ENCODE measurements at regions not wholly inside any gene's neighbourhood (a gene's known extent, or its start where the extent isn't known, plus 50 kb on each side); places are given as distances from the start of the nearest gene placed in this dataset.

DNA sequence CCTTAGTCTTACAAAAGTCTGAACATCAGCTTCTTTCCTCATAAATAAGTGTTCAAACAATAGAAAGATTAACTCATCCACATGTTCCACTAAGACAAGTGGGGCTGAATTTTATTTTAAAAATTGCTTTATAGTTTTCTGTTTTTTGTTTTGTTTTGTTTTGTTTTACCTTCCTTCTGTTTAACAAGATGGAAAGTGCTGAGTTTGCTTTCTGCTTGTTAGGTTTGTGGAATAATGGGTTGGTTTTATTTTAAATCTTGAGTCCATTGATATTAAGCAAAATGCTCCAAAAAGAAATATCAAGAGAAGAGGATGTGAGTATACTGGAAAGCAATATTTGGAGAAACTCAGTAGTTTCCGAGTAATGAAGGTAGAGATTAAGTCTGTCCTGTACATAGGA, 458.7 kb downstream of the FAT4 start:
- TF ChIP-seq POLR2AphosphoS5 (IDR thresholded peaks at IDR 0.05) (no peak), POLR2A (IDR thresholded peaks at IDR 0.05) (no peak), EP300 (IDR thresholded peaks at IDR 0.05) (no peak)
- TF ChIP-seq, protein P1, sequence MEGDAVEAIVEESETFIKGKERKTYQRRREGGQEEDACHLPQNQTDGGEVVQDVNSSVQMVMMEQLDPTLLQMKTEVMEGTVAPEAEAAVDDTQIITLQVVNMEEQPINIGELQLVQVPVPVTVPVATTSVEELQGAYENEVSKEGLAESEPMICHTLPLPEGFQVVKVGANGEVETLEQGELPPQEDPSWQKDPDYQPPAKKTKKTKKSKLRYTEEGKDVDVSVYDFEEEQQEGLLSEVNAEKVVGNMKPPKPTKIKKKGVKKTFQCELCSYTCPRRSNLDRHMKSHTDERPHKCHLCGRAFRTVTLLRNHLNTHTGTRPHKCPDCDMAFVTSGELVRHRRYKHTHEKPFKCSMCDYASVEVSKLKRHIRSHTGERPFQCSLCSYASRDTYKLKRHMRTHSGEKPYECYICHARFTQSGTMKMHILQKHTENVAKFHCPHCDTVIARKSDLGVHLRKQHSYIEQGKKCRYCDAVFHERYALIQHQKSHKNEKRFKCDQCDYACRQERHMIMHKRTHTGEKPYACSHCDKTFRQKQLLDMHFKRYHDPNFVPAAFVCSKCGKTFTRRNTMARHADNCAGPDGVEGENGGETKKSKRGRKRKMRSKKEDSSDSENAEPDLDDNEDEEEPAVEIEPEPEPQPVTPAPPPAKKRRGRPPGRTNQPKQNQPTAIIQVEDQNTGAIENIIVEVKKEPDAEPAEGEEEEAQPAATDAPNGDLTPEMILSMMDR (IDR thresholded peaks at IDR 0.05), result no peak

DNA sequence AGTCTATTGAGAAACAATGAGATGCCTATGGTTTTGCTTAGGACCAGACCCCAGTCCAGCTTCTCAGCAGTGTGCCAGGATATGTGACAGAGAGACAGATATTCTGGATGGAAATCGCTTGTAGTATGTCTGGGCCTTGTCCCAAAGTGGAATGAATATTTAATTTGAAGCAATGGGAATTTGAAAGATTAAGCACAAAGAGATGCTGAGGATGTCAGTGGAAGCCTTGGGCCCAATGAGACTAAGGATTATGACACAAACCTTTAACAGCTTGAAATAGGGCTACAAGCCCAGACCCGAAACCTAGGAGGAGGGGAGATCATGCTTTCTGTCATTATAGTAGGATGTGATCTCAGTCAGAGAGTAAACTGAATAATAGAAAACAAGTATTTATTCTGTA, 459.2 kb downstream of the FAT4 start:
- WGBS, result 90% methylated on average over 2 of the region's 2 CpGs
- no peak for DNase-seq (ENCODE audit: low spot score in 2 of 2)
- H3K27ac ChIP-seq, result no peak overlapping the region
- no peaks in the 10 kb centered on the region for H3K36me3 ChIP-seq
- no peak overlapping the region for H3K4me3 ChIP-seq
- H3K9me3 ChIP-seq, result no peaks in the 10 kb centered on the region
- no peaks in the 10 kb centered on the region for H3K27me3 ChIP-seq
- no peaks in the 10 kb centered on the region for H3K4me1 ChIP-seq
- TF ChIP-seq POLR2AphosphoS5 (IDR thresholded peaks at IDR 0.05) (no peak), POLR2A (IDR thresholded peaks at IDR 0.05) (no peak), EP300 (IDR thresholded peaks at IDR 0.05) (no peak)
- TF ChIP-seq, protein P1 (IDR thresholded peaks at IDR 0.05), result no peak

More for the DNA sequence above, 458.7 kb downstream of the FAT4 start:
- 92% methylated on average over 1 of the region's 1 CpG for WGBS
- DNase-seq (ENCODE audit: low spot score in 2 of 2), result no peak
- H3K9me3 ChIP-seq, result no peaks in the 10 kb centered on the region
- H3K27ac ChIP-seq, result no peak overlapping the region
- no peak overlapping the region for H3K4me3 ChIP-seq
- H3K27me3 ChIP-seq, result no peaks in the 10 kb centered on the region
- H3K36me3 ChIP-seq, result no peaks in the 10 kb centered on the region
- H3K4me1 ChIP-seq, result no peaks in the 10 kb centered on the region

DNA sequence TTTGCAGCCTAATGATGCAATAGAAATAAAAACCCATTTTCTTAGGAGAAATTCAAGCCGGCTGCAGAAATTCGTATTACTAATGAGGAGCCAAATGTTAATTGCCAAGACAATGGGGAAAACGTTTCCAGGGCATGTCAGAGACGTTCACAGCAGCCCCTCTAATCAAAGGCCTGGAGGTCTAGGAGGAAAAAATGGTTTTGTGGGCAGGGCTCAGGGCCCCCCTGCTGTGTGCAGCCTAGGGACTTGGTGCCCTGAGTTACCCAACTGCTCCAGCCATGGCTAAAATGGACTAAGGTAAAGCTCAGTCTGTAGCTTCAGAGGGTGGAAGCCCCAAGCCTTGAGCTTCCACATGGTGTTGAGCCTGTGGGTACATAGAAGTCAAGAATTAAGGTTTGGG, 461.4 kb downstream of the FAT4 start:
- H3K27me3 ChIP-seq, result no peaks in the 10 kb centered on the region
- no peaks in the 10 kb centered on the region for H3K36me3 ChIP-seq
- no peak overlapping the region for H3K27ac ChIP-seq
- no peaks in the 10 kb centered on the region for H3K9me3 ChIP-seq
- WGBS, result 87% methylated on average over 4 of the region's 4 CpGs
- no peak for DNase-seq (ENCODE audit: low spot score in 2 of 2)
- H3K4me3 ChIP-seq, result no peak overlapping the region
- H3K4me1 ChIP-seq, result no peaks in the 10 kb centered on the region
- TF ChIP-seq POLR2AphosphoS5 (IDR thresholded peaks at IDR 0.05), result no peak
- no peak for TF ChIP-seq EP300 (IDR thresholded peaks at IDR 0.05)
- TF ChIP-seq POLR2A (IDR thresholded peaks at IDR 0.05), result no peak
- TF ChIP-seq, protein P1 (IDR thresholded peaks at IDR 0.05), result no peak

DNA sequence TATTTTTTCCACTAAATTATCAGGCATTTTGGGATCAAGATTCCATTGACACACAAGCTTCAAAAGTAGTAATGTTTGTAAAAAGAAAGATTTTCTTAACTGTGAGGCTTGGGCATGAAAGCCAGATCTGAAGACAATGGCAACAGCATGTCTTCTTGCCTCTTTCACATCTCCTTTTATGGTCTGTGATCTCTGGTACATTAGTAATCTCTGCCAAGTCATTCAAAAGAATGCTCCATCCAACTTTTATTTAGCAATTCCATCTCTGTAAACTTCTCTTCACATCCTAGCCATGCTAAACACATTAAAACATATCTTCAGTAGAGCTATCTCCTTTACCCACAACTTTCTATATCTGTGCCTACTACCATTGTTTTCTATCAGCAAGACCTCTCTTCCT, 465.4 kb downstream of the FAT4 start:
- TF ChIP-seq, protein P1 (IDR thresholded peaks at IDR 0.05), result no peak
- no peak for TF ChIP-seq POLR2A (IDR thresholded peaks at IDR 0.05)
- no peak for TF ChIP-seq POLR2AphosphoS5 (IDR thresholded peaks at IDR 0.05)
- TF ChIP-seq EP300 (IDR thresholded peaks at IDR 0.05), result no peak
- DNase-seq (ENCODE audit: low spot score in 2 of 2), result no peak
- Histone ChIP-seq H3K27ac (no peak overlapping the region), H3K9me3 (no peaks in the 10 kb centered on the region), H3K4me3 (no peak overlapping the region), H3K4me1 (no peaks in the 10 kb centered on the region), H3K36me3 (no peaks in the 10 kb centered on the region), H3K27me3 (no peaks in the 10 kb centered on the region)

DNA sequence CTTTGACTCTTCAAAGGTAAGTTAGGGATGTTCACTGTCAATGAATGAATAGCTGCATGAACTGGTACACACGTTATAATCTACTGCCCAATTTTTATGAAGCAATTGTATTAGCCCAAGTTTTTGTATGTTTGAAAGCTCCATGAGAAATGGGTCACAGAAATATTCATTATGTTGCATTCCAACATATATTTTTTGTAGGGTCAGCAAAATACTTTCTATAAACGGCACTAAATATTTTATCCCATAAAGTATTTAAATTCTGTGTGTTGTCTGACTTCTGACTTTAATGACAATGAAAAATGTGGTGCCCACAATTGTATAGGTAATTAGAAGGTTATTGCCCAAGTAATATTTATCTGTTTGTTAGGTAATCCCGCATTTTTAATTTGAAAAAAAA, 466.0 kb downstream of the FAT4 start:
- Histone ChIP-seq H3K4me1 (no peaks in the 10 kb centered on the region), H3K4me3 (no peak overlapping the region), H3K27ac (no peak overlapping the region), H3K36me3 (no peaks in the 10 kb centered on the region), H3K27me3 (no peaks in the 10 kb centered on the region), H3K9me3 (no peaks in the 10 kb centered on the region)
- DNase-seq (ENCODE audit: low spot score in 2 of 2), result no peak
- TF ChIP-seq POLR2A (IDR thresholded peaks at IDR 0.05) (no peak), EP300 (IDR thresholded peaks at IDR 0.05) (no peak), POLR2AphosphoS5 (IDR thresholded peaks at IDR 0.05) (no peak)
- TF ChIP-seq, protein P1 (IDR thresholded peaks at IDR 0.05), result no peak
- WGBS, result 55% methylated on average over 3 of the region's 3 CpGs

Data from suprapubic skin (tissue), 4 donors.